Spleen (tissue), 11 donors: ENCODE measurements at regions not wholly inside any gene's neighbourhood (a gene's known extent, or its start where the extent isn't known, plus 50 kb on each side); places are given as distances from the start of the nearest gene placed in this dataset.

Source experiments
- DNase-seq: peaks from one replicate; pipeline ENCODE4 v3.0.0-alpha.2; 2020
- H3K27ac ChIP-seq, 8 donors: fragments of 200-600 bp; sonication (generic) in 7 of 8; 1 replicate in 4 of 8; 2 replicates in 4 of 8; pipeline versions ENCODE4 v1.5.0 to v1.8.0; 2016 to 2021; ENCODE audit warnings: inconsistent platforms in 4 of 8, mild to moderate bottlenecking in 4 of 8, moderate library complexity in 1 of 8
- H3K27me3 ChIP-seq, 7 donors: fragments of 200-600 bp; sonication (generic) in 6 of 7; replicated peaks in 1 of 7; 1 replicate in 4 of 7; 2 replicates in 3 of 7; pipeline versions ENCODE4 v1.5.0 to v1.8.0; 2016 to 2021; ENCODE audit warnings: inconsistent platforms in 3 of 7, mild to moderate bottlenecking in 1 of 7
- H3K36me3 ChIP-seq, 6 donors: fragments of 200-600 bp; sonication (generic) in 5 of 6; 1 replicate in 4 of 6; 2 replicates in 2 of 6; pipeline versions ENCODE4 v1.5.0 to v1.8.0; 2016 to 2021; ENCODE audit warnings: inconsistent platforms in 2 of 6
- H3K4me1 ChIP-seq, 6 donors: fragments of 200-600 bp; sonication (generic) in 5 of 6; 1 replicate in 3 of 6; 2 replicates in 3 of 6; pipeline versions ENCODE4 v1.5.0 to v1.8.0; 2016 to 2021; ENCODE audit warnings: inconsistent platforms in 3 of 6
- H3K4me3 ChIP-seq, 8 donors: fragments of 200-600 bp; sonication (generic) in 7 of 8; 1 replicate in 4 of 8; 2 replicates in 4 of 8; pipeline versions ENCODE4 v1.5.0 to v1.8.0; 2016 to 2021; ENCODE audit warnings: inconsistent platforms in 4 of 8, mild to moderate bottlenecking in 4 of 8, moderate library complexity in 2 of 8
- H3K9me3 ChIP-seq, 8 donors: fragments of 200-600 bp; sonication (generic) in 7 of 8; 1 replicate in 4 of 8; 2 replicates in 4 of 8; pipeline versions ENCODE4 v1.5.0 to v1.8.0; 2016 to 2021; ENCODE audit warnings: inconsistent platforms in 4 of 8
- CTCF ChIP-seq, 11 experiments: fragments of 200-600 bp in 7 of 11; fragments of 450-650 bp in 4 of 11; sonication (generic) in 4 of 11; IDR thresholded peaks in 8 of 11; conservative IDR thresholded peaks in 3 of 11; 1 replicate in 7 of 11; 2 replicates in 4 of 11; pipeline versions ENCODE4 v1.4.0 to v1.8.0; 2016 to 2021; ENCODE audit warnings: antibody characterized with exemption in 11 of 11, inconsistent platforms in 4 of 11, mild to moderate bottlenecking in 1 of 11
- POLR2A ChIP-seq, 3 donors: fragments of 450-650 bp; IDR thresholded peaks; one replicate each; pipeline ENCODE4 v1.5.1; 2017; ENCODE audit warnings: antibody characterized with exemption in 3 of 3, mild to moderate bottlenecking in 1 of 3
- POLR2AphosphoS5 ChIP-seq, 3 donors: sonication (generic); formaldehyde crosslinking; IDR thresholded peaks; one replicate each; pipeline ENCODE4 v1.5.1; 2017; ENCODE audit warnings: antibody characterized with exemption in 3 of 3
- WGBS, 5 donors: extraction: QIAGEN DNeasy Blood & Tissue Kit in 3 of 5; methylation state at CpG; one replicate each; pipeline versions ENCODE4 v1.1.5 to v1.1.7; 2013 to 2018; 5-methylcytosine and 5-hydroxymethylcytosine counted together
- intact Hi-C: fragments of 100-400 bp; cut with DNase I; formaldehyde crosslinking; loops from one replicate; pipeline ENCODE4 v1.15.0; 2023; ENCODE audit warnings: low total_unique reads
- donor health status: healthy with polysubstance abuse.
- donor health status: DM: no; HTN: no; CAD: no; lungs with moderate emphysema.
- donor health status: DM: no; HTN: no; CAD: no.
- donor health status: Bipolar disorder and iron deficiency.
- donor health status: healthy.
- donor health status: DM: no; HTN: no; CAD: no.
- donor health status: DM: yes; HTN: yes; CAD: no.

DNA sequence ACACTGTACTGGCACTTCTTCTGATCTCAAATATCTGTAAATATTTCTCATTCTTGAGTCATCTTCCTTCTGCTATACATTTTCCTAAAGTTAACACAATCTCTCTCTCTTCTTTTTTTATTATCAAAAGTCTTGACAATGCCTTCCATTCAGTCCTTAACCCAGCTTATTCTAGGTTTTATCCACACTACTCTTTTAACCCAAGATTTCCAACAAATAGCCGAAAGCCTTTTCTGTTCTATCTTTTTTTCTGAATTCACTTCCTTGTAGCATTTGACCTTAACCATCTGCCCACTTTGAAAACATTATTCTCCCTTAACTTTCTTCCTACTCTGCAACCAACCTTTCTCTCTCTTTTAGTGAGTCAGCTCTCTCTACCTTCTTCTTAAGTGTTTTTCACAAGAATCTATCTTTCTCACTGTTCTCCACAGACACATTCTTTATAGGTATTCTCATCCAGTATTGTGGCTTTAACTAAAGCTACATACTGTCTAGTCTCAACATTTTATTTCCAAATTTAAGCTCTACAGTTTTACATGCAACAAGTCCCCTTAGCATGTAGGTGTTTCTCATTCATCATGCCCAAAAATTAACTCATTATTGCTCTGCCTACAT, 915.6 kb downstream of the KCNMA1 start:
- intact Hi-C loops, result no loop called here
- Histone ChIP-seq H3K36me3 (no peaks in the 10 kb centered on the region), H3K4me1 (no peaks in the 10 kb centered on the region), H3K27ac (no peak overlapping the region), H3K27me3 (no peaks in the 10 kb centered on the region), H3K9me3 (no peaks in the 10 kb centered on the region), H3K4me3 (no peak overlapping the region)
- no peak for TF ChIP-seq POLR2A (IDR thresholded peaks at IDR 0.05)
- TF ChIP-seq POLR2AphosphoS5 (IDR thresholded peaks at IDR 0.05), result no peak
- no peak for TF ChIP-seq CTCF (IDR thresholded peaks at IDR 0.05 in 8 of 11, conservative IDR thresholded peaks at IDR 0.05 in 3 of 11)
- 84 to 97% (median 95%) methylated on average over 1 of the region's 1 CpG for WGBS, 5 donors
- no peak for DNase-seq

GRCh38 chr10:76719006-76719405, 918.6 kb downstream of the KCNMA1 start:
- no peaks in the 10 kb centered on the region for H3K4me1 ChIP-seq
- TF ChIP-seq POLR2A (IDR thresholded peaks at IDR 0.05), result no peak
- no peak for TF ChIP-seq POLR2AphosphoS5 (IDR thresholded peaks at IDR 0.05)
- no peak for TF ChIP-seq CTCF (IDR thresholded peaks at IDR 0.05 in 8 of 11, conservative IDR thresholded peaks at IDR 0.05 in 3 of 11)
- no peak overlapping the region for H3K27ac ChIP-seq
- 72 to 90% (median 83%) methylated on average over 4 of the region's 4 CpGs for WGBS, 5 donors
- H3K36me3 ChIP-seq, result no peaks in the 10 kb centered on the region
- intact Hi-C loops, result no loop called here
- no peak for DNase-seq
- H3K4me3 ChIP-seq, result no peak overlapping the region
- H3K27me3 ChIP-seq, result no peaks in the 10 kb centered on the region
- H3K9me3 ChIP-seq, result no peaks in the 10 kb centered on the region

DNA sequence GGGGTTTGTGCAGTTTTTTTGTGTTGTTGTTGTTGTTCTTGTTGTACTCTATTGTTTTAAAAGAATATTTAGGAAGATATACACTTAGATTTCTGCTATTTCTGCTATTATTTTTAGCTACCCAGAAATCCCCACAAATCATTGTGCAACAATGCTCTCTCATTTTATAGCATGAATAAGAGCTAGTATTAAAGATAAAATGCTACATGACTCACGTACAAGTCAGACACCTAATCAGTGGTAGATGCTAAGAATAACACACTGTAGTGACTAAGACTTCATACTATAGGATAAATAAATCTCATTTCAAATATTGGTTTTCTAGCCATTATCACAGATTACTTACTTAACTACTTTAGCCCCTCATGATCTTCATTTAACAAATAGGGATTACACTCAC, 920.5 kb downstream of the KCNMA1 start:
- H3K4me1 ChIP-seq, result no peaks in the 10 kb centered on the region
- H3K4me3 ChIP-seq, result no peak overlapping the region
- TF ChIP-seq POLR2A (IDR thresholded peaks at IDR 0.05), result no peak
- no peak for TF ChIP-seq POLR2AphosphoS5 (IDR thresholded peaks at IDR 0.05)
- no peak for TF ChIP-seq CTCF (IDR thresholded peaks at IDR 0.05 in 8 of 11, conservative IDR thresholded peaks at IDR 0.05 in 3 of 11)
- WGBS, 5 donors, result 71 to 88% (median 80%) methylated on average over 1 of the region's 1 CpG
- H3K27ac ChIP-seq, result no peak overlapping the region
- H3K27me3 ChIP-seq, result no peaks in the 10 kb centered on the region
- intact Hi-C loops, result no loop called here
- H3K9me3 ChIP-seq, result no peaks in the 10 kb centered on the region
- H3K36me3 ChIP-seq, result no peaks in the 10 kb centered on the region
- DNase-seq, result no peak

- Histone ChIP-seq H3K27ac (no peak overlapping the region), H3K4me1 (no peaks in the 10 kb centered on the region)
Measured at GRCh38 chr10:76711222-76711997, 926.2 kb downstream of the KCNMA1 start.

More at GRCh38 chr10:76711222-76711997, 926.2 kb downstream of the KCNMA1 start:
- intact Hi-C loops, result no loop called here
- no peak overlapping the region for H3K4me3 ChIP-seq
- no peak for DNase-seq
- H3K9me3 ChIP-seq, result peaks cover 0 to 16% (median 3%) of the 10 kb centered on the region in 8 donors
- TF ChIP-seq POLR2A (IDR thresholded peaks at IDR 0.05) (no peak), CTCF (IDR thresholded peaks at IDR 0.05 in 8 of 11, conservative IDR thresholded peaks at IDR 0.05 in 3 of 11) (no peak), POLR2AphosphoS5 (IDR thresholded peaks at IDR 0.05) (no peak)
- no peaks in the 10 kb centered on the region for H3K36me3 ChIP-seq
- 76 to 83% (median 78%) methylated on average over 7 to 8 of the region's 8 CpGs for WGBS, 5 donors
- no peaks in the 10 kb centered on the region for H3K27me3 ChIP-seq
